Smooth muscle cell (in vitro differentiated cells): ENCODE measurements at regions not wholly inside any gene's neighbourhood (a gene's known extent, or its start where the extent isn't known, plus 50 kb on each side); places are given as distances from the start of the nearest gene placed in this dataset.

Source experiments
- DNase-seq: peaks from one replicate; lab custom pipeline; 2025; ENCODE audit not compliant: unreplicated experiment; lab: John Stamatoyannopoulos, UW
- H2AFZ ChIP-seq: fragments of 200-600 bp; sonication (generic); 2 replicates; pipeline ENCODE4 v1.6.0; 2016; ENCODE audit warnings: antibody characterized with exemption, low read depth, mild to moderate bottlenecking
- H3F3A ChIP-seq: fragments of 200-600 bp; sonication (generic); 2 replicates; pipeline ENCODE4 v1.6.0; 2017; ENCODE audit warnings: antibody characterized with exemption, low read depth
- H3K27ac ChIP-seq: fragments of 200-600 bp; sonication (generic); 2 replicates; pipeline ENCODE4 v1.5.1; 2016; ENCODE audit warnings: low read depth, mild to moderate bottlenecking
- H3K27me3 ChIP-seq: fragments of 200-600 bp; sonication (generic); 2 replicates; pipeline ENCODE4 v1.6.1; 2016; ENCODE audit warnings: low read depth, mild to moderate bottlenecking
- H3K36me3 ChIP-seq: fragments of 200-600 bp; sonication (generic); 2 replicates; pipeline ENCODE4 v1.5.1; 2016; ENCODE audit warnings: low read depth
- H3K4me1 ChIP-seq: fragments of 200-600 bp; sonication (generic); 2 replicates; pipeline ENCODE4 v1.5.1; 2016; ENCODE audit warnings: low read depth
- H3K4me2 ChIP-seq: fragments of 200-600 bp; sonication (generic); 2 replicates; pipeline ENCODE4 v1.6.0; 2016; ENCODE audit warnings: mild to moderate bottlenecking
- H3K4me3 ChIP-seq: fragments of 200-600 bp; sonication (generic); 2 replicates; pipeline ENCODE4 v1.5.1; 2016; ENCODE audit warnings: mild to moderate bottlenecking
- H3K79me2 ChIP-seq: fragments of 200-600 bp; sonication (generic); 2 replicates; pipeline ENCODE4 v1.6.0; 2016; ENCODE audit warnings: low read depth, mild to moderate bottlenecking
- H3K9ac ChIP-seq: fragments of 200-600 bp; sonication (generic); 2 replicates; pipeline ENCODE4 v1.6.0; 2016; ENCODE audit warnings: low read depth
- H3K9me3 ChIP-seq: fragments of 200-600 bp; sonication (generic); replicated peaks from 2 replicates; pipeline ENCODE4 v1.5.1; 2016; ENCODE audit warnings: low read depth
- H4K20me1 ChIP-seq: fragments of 200-600 bp; sonication (generic); 2 replicates; pipeline ENCODE4 v1.6.0; 2016; ENCODE audit warnings: low read depth
- WGBS: methylation state at CpG from one replicate; pipeline ENCODE4 v1.1.7; 2016; ENCODE audit warnings: low lambda C conversion rate; 5-methylcytosine and 5-hydroxymethylcytosine counted together
- TF ChIP-seq, protein P1 (sequence below): fragments of 200-600 bp; sonication (generic); IDR thresholded peaks from 2 replicates; pipeline ENCODE4 v1.5.1; 2017; ENCODE audit warnings: borderline replicate concordance, mild to moderate bottlenecking, antibody characterized with exemption; ENCODE audit not compliant: insufficient read depth, poor library complexity, severe bottlenecking

DNA sequence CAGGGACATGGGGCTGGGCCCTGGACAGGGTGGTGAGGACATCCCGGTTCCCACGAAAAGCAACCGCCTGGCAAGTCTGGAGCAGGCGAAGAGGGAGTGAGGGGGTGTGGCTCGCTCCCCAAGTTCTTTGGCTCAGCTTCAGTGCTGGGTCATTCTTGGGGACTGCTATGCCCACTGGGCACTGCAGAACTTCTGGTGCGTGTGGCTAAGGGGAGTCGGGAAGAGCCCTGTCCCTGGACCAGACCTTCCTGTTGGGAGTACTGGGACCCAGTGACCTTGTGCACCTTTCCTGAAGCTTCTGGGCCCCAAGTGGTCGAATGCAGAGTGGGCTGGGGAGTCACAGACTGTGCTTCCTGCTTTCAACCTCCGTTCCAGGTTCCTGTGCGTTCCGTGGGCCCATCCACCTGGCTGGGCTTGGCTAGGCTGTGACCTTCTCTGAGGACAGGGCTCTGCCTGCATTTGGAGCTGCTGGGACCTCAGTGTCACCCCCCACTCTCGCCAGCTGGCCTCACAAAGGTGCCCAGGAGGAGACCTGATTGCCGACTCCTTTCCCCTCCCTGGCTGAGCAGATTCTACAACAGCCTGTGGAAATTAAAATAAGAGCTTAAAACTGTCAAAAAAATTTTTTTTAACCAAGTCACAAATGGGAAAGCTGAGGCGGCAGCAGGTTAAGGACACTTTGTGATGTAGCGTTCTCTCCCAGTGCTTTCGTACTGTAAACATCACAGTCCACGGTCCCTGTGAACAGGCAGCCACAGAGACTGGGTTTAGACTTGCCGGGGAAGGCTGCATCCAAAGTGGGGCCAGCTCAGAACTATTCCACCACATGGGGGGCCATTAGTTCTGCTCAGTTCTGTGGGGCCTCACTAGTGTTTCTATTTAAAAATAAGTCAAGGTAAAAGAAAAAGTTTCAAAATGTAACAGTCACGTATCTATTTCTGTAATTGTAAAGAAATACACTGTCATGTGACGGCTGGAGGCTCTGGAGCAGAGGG, 63.8 kb upstream of the WNT7B start:
- no peaks in the 10 kb centered on the region for H3K79me2 ChIP-seq
- H3K27ac ChIP-seq: no peak overlapping the region

DNA sequence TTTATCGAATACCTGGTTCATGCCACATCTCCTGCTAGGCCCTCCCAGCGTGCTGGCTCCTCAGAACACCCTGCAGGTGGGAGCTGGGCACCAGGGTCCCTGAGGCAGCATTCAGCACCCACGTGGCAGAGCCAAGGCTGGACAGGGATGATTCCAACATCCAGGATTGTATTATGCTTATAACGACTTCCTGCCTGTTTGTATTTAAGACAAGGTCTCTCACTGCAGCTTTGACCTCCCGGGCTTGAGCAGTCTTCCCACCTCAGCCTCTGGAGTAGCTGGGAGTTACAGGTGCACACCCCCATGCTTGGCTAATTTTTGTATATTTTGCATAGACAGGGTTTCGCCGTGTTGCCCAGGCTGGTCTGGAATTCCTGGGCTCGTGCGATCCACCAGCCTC, 64.7 kb upstream of the WNT7B start:
- WGBS: 88% methylated on average over 9 of the region's 9 CpGs
- no peak overlapping the region for H3K4me3 ChIP-seq
- H3K9ac ChIP-seq: no peak overlapping the region
- H3K79me2 ChIP-seq: no peaks in the 10 kb centered on the region
- no peak overlapping the region for H2AFZ ChIP-seq
- no peak overlapping the region for H3K4me2 ChIP-seq
- TF ChIP-seq, protein P1, sequence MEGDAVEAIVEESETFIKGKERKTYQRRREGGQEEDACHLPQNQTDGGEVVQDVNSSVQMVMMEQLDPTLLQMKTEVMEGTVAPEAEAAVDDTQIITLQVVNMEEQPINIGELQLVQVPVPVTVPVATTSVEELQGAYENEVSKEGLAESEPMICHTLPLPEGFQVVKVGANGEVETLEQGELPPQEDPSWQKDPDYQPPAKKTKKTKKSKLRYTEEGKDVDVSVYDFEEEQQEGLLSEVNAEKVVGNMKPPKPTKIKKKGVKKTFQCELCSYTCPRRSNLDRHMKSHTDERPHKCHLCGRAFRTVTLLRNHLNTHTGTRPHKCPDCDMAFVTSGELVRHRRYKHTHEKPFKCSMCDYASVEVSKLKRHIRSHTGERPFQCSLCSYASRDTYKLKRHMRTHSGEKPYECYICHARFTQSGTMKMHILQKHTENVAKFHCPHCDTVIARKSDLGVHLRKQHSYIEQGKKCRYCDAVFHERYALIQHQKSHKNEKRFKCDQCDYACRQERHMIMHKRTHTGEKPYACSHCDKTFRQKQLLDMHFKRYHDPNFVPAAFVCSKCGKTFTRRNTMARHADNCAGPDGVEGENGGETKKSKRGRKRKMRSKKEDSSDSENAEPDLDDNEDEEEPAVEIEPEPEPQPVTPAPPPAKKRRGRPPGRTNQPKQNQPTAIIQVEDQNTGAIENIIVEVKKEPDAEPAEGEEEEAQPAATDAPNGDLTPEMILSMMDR: no peak
- no peaks in the 10 kb centered on the region for H4K20me1 ChIP-seq
- H3F3A ChIP-seq: no peaks in the 10 kb centered on the region
- H3K27me3 ChIP-seq: no peaks in the 10 kb centered on the region
- peaks cover 9% of the 10 kb centered on the region for H3K4me1 ChIP-seq
- no peaks in the 10 kb centered on the region for H3K36me3 ChIP-seq
- H3K27ac ChIP-seq: no peak overlapping the region
- no peak for DNase-seq
- no peaks in the 10 kb centered on the region for H3K9me3 ChIP-seq

More for the DNA sequence above, 63.8 kb upstream of the WNT7B start:
- no peaks in the 10 kb centered on the region for H3F3A ChIP-seq
- H3K4me2 ChIP-seq: no peak overlapping the region
- H3K4me3 ChIP-seq: no peak overlapping the region
- 93% methylated on average over 20 of the region's 20 CpGs for WGBS
- peaks cover 11% of the 10 kb centered on the region for H3K4me1 ChIP-seq
- TF ChIP-seq, protein P1: no peak
- H3K36me3 ChIP-seq: no peaks in the 10 kb centered on the region
- H3K9ac ChIP-seq: no peak overlapping the region
- H3K9me3 ChIP-seq: no peaks in the 10 kb centered on the region
- H3K27me3 ChIP-seq: no peaks in the 10 kb centered on the region
- no peak overlapping the region for H2AFZ ChIP-seq
- no peak for DNase-seq
- no peaks in the 10 kb centered on the region for H4K20me1 ChIP-seq

DNA sequence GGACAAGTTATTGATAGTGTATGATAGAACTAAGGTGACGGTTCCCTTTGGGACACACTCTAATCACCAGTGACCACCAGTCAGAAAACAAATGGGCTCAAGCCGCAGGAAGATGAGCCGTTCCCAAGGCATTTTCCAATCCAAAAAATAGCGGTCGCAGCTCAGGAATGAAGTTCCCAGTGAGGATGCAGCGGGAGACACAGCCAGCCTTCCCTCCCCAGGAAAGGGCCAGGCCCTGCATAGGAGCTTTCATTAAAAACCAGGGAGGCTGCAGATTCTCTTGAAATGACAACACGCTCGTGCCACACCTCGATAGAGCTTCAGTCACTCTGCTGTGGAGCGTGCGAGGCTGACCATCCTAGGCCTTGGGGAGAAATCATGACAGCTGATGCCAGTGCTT, 65.8 kb upstream of the WNT7B start:
- TF ChIP-seq, protein P1: no peak
- Histone ChIP-seq H3K4me3 (no peak overlapping the region), H3K9me3 (no peaks in the 10 kb centered on the region), H3K36me3 (no peaks in the 10 kb centered on the region), H3K27ac (no peak overlapping the region), H2AFZ (no peak overlapping the region), H4K20me1 (no peaks in the 10 kb centered on the region), H3F3A (no peaks in the 10 kb centered on the region), H3K4me2 (no peak overlapping the region), H3K9ac (no peak overlapping the region), H3K27me3 (no peaks in the 10 kb centered on the region), H3K79me2 (no peaks in the 10 kb centered on the region), H3K4me1 (peaks cover 7% of the 10 kb centered on the region)
- no peak for DNase-seq
- WGBS: 91% methylated on average over 11 of the region's 11 CpGs
